ENCODE measurements at regions not wholly inside any gene's neighbourhood (a gene's known extent, or its start where the extent isn't known, plus 50 kb on each side); places are given as distances from the start of the nearest gene placed in this dataset.

- intact Hi-C loops (cut with DNase I; ENCODE audit: low total_unique reads) = no loop called here
- no peak for DNase-seq (ENCODE audit: low spot score in 2 of 2)
- no peak overlapping the region for H3K4me3 ChIP-seq (ENCODE audit: low read depth, poor library complexity, severe bottlenecking)
- no peak for TF ChIP-seq CTCF (IDR thresholded peaks at IDR 0.05)
- TF ChIP-seq POLR2A (IDR thresholded peaks at IDR 0.05) = no peak
- 72 to 74% methylated on average over 5 of the region's 5 CpGs for WGBS, 2 donors
Measured at GRCh38 chrX:144681501-144681900, 565.8 kb upstream of the SPANXN1 start.

GRCh38 chrX:144683247-144683646 is 564.1 kb upstream of the SPANXN1 start:
- 77 to 85% methylated on average over 4 of the region's 4 CpGs for WGBS, 2 donors
- no peak overlapping the region for H3K4me3 ChIP-seq (ENCODE audit: low read depth, poor library complexity, severe bottlenecking)
- TF ChIP-seq CTCF (IDR thresholded peaks at IDR 0.05) (no peak), POLR2A (IDR thresholded peaks at IDR 0.05) (no peak)
- intact Hi-C loops (cut with DNase I; ENCODE audit: low total_unique reads) = no loop called here
- no peak for DNase-seq (ENCODE audit: low spot score in 2 of 2)

- intact Hi-C loops (cut with DNase I; ENCODE audit: low total_unique reads) = no loop called here
- TF ChIP-seq CTCF (IDR thresholded peaks at IDR 0.05) (no peak), POLR2A (IDR thresholded peaks at IDR 0.05) (no peak)
- DNase-seq (ENCODE audit: low spot score in 2 of 2) = no peak
- WGBS, 2 donors = 64 to 69% methylated on average over 2 of the region's 2 CpGs
- no peak overlapping the region for H3K4me3 ChIP-seq (ENCODE audit: low read depth, poor library complexity, severe bottlenecking)
Measured at GRCh38 chrX:144709841-144710240, 537.5 kb upstream of the SPANXN1 start.

GRCh38 chrX:144715337-144715736 is 532.0 kb upstream of the SPANXN1 start:
- intact Hi-C loops (cut with DNase I; ENCODE audit: low total_unique reads) = no loop called here
- no peak for DNase-seq (ENCODE audit: low spot score in 2 of 2)
- no peak for TF ChIP-seq CTCF (IDR thresholded peaks at IDR 0.05)
- WGBS, 2 donors = 56 to 66% methylated on average over 5 of the region's 5 CpGs
- H3K4me3 ChIP-seq (ENCODE audit: low read depth, poor library complexity, severe bottlenecking) = no peak overlapping the region

GRCh38 chrX:144716187-144716586 is 531.1 kb upstream of the SPANXN1 start:
- intact Hi-C loops (cut with DNase I; ENCODE audit: low total_unique reads) = no loop called here
- TF ChIP-seq CTCF (IDR thresholded peaks at IDR 0.05) (no peak), POLR2A (IDR thresholded peaks at IDR 0.05) (no peak)

GRCh38 chrX:144717682-144718081 is 529.6 kb upstream of the SPANXN1 start:
- no peak overlapping the region for H3K4me3 ChIP-seq (ENCODE audit: low read depth, poor library complexity, severe bottlenecking)
- intact Hi-C loops (cut with DNase I; ENCODE audit: low total_unique reads) = no loop called here
- TF ChIP-seq POLR2A (IDR thresholded peaks at IDR 0.05) (no peak), CTCF (IDR thresholded peaks at IDR 0.05) (no peak)
- 96 to 100% methylated on average over 1 of the region's 1 CpG for WGBS, 2 donors
- DNase-seq (ENCODE audit: low spot score in 2 of 2) = no peak

More at GRCh38 chrX:144716187-144716586, 531.1 kb upstream of the SPANXN1 start:
- DNase-seq (ENCODE audit: low spot score in 2 of 2) = no peak
- 57 to 64% methylated on average over 4 of the region's 4 CpGs for WGBS, 2 donors
- no peak overlapping the region for H3K4me3 ChIP-seq (ENCODE audit: low read depth, poor library complexity, severe bottlenecking)

Data from lower leg skin (tissue), 4 donors.